ENCODE measurements at regions not wholly inside any gene's neighbourhood (a gene's known extent, or its start where the extent isn't known, plus 50 kb on each side); places are given as distances from the start of the nearest gene placed in this dataset.

- no peaks in the 10 kb centered on the region for H3K27me3 Mint-ChIP-seq (ENCODE audit: low read depth)
These were observed 203.0 kb downstream of the SP3 start for GRCh38 chr2:173762221-173762620.

More at GRCh38 chr2:173762221-173762620, 203.0 kb downstream of the SP3 start:
- Histone ChIP-seq H2BK5ac (ENCODE audit: insufficient read length, low read length) (no peak overlapping the region), H3K4me2 (ENCODE audit: insufficient read depth, insufficient read length, low read length) (no peak overlapping the region), H2AFZ (ENCODE audit: low read length) (no peak overlapping the region), H3K79me2 (ENCODE audit: insufficient read depth, low read length) (no peaks in the 10 kb centered on the region), H3K79me1 (ENCODE audit: insufficient read depth, low read depth, low read length, poor library complexity, severe bottlenecking) (no peaks in the 10 kb centered on the region), H2BK20ac (ENCODE audit: low read depth, low read length, poor library complexity, severe bottlenecking) (no peak overlapping the region), H2BK12ac (ENCODE audit: insufficient read length, low read depth, low read length) (no peak overlapping the region), H3K14ac (ENCODE audit: insufficient read depth, low read length) (no peak overlapping the region), H3K9me3 (ENCODE audit: control insufficient read depth, low read depth, low read length) (no peaks in the 10 kb centered on the region), H3K27me3 (ENCODE audit: insufficient read depth, low read length) (no peaks in the 10 kb centered on the region), H2AK5ac (ENCODE audit: insufficient read length, low read length) (no peak overlapping the region), H4K91ac (ENCODE audit: insufficient read length, low read depth, low read length) (no peak overlapping the region), H3K9ac (ENCODE audit: extremely low read depth, insufficient read length, low read length) (no peak overlapping the region), H3K23ac (ENCODE audit: insufficient read length, low read depth, low read length) (no peak overlapping the region), H3K27ac (ENCODE audit: insufficient read length, low read depth, low read length) (no peak overlapping the region), H3T11ph (ENCODE audit: low read length) (no peak overlapping the region), H3K4me1 (ENCODE audit: insufficient read depth, low read length) (peaks cover 9% of the 10 kb centered on the region; the same call in 1 of the 2 replicates), H4K5ac (ENCODE audit: insufficient read length, low read depth, low read length) (no peak overlapping the region), H3K23me2 (ENCODE audit: insufficient read length, low read depth, low read length, poor library complexity, severe bottlenecking) (no peaks in the 10 kb centered on the region), H2BK15ac (ENCODE audit: low read depth, low read length) (no peak overlapping the region), H3K4ac (ENCODE audit: low read depth, low read length) (no peak overlapping the region), H2BK120ac (ENCODE audit: low read depth, low read length, poor library complexity, severe bottlenecking) (no peak overlapping the region), H3K56ac (ENCODE audit: insufficient read length, low read depth, low read length) (no peak overlapping the region), H4K8ac (replicated peaks; ENCODE audit: insufficient read length, low read depth, low read length) (no peak overlapping the region), H3K18ac (ENCODE audit: insufficient read length, low read depth, low read length) (no peak overlapping the region), H4K20me1 (ENCODE audit: control insufficient read depth, insufficient read depth, insufficient read length) (no peaks in the 10 kb centered on the region)
- peak overlapping the region in 2 of 3 experiments; percentile 88 to 92; a peak in 3 of 7 replicates for H3K27ac Mint-ChIP-seq
- no peak for DNase-seq
- no peak overlapping the region for H3K4me3 Mint-ChIP-seq
- no CpG with 5 or more reads among the region's 2 CpGs for WGBS (ENCODE audit: extremely low coverage, insufficient read length, low lambda C conversion rate)
- no peaks in the 10 kb centered on the region for H3K36me3 Mint-ChIP-seq (ENCODE audit: insufficient read depth in 1 of 3, low read depth in 3 of 3)
- H3K4me1 Mint-ChIP-seq = peaks cover 59 to 60% of the 10 kb centered on the region in 2 experiments
- no peak for TF ChIP-seq CTCF (conservative IDR thresholded peaks at IDR 0.05)
- no peaks in the 10 kb centered on the region; a peak in 1 of 5 replicates for H3K9me3 Mint-ChIP-seq
